ENCODE measurements at regions not wholly inside any gene's neighbourhood (a gene's known extent, or its start where the extent isn't known, plus 50 kb on each side); places are given as distances from the start of the nearest gene placed in this dataset.

GRCh38 chr6:80467408-80467807 lies 360.9 kb downstream of the BCKDHB start:
- Histone ChIP-seq H3K27ac (ENCODE audit: low read depth, low read length, poor library complexity, severe bottlenecking) (no peak overlapping the region), H3K36me3 (ENCODE audit: insufficient read depth, low read length, poor library complexity, severe bottlenecking) (no peaks in the 10 kb centered on the region), H3K9me3 (ENCODE audit: low read depth, low read length, poor library complexity, severe bottlenecking) (no peaks in the 10 kb centered on the region), H3K4me3 (ENCODE audit: low read depth, low read length, poor library complexity, severe bottlenecking) (no peak overlapping the region), H3K4me1 (ENCODE audit: insufficient read depth, low read length, poor library complexity, severe bottlenecking) (no peaks in the 10 kb centered on the region), H3K27me3 (replicated peaks; ENCODE audit: insufficient read depth, low read depth, low read length, poor library complexity) (no peaks in the 10 kb centered on the region)
- BruUV-seq (replicated peaks) = no TSS peak
- POLR2A ChIA-PET (ENCODE audit: low non-redundant PET) = no interaction called here
- no peak for DNase-seq (ENCODE audit: low spot score)
- intact Hi-C loops (cut with micrococcal nuclease; ENCODE audit: unreplicated experiment) = no loop called here
- CTCF ChIA-PET = no interaction called here
- TF ChIP-seq EZH2 (IDR thresholded peaks at IDR 0.05; ENCODE audit: borderline replicate concordance, low read depth, low read length, poor library complexity, severe bottlenecking) = no peak

- Histone ChIP-seq H3K9me3 (ENCODE audit: low read depth, low read length, poor library complexity, severe bottlenecking) (no peaks in the 10 kb centered on the region), H3K4me1 (ENCODE audit: insufficient read depth, low read length, poor library complexity, severe bottlenecking) (no peaks in the 10 kb centered on the region), H3K27me3 (replicated peaks; ENCODE audit: insufficient read depth, low read depth, low read length, poor library complexity) (no peaks in the 10 kb centered on the region), H3K36me3 (ENCODE audit: insufficient read depth, low read length, poor library complexity, severe bottlenecking) (no peaks in the 10 kb centered on the region), H3K27ac (ENCODE audit: low read depth, low read length, poor library complexity, severe bottlenecking) (no peak overlapping the region), H3K4me3 (ENCODE audit: low read depth, low read length, poor library complexity, severe bottlenecking) (no peak overlapping the region)
- CTCF ChIA-PET = no interaction called here
- TF ChIP-seq EZH2 (IDR thresholded peaks at IDR 0.05; ENCODE audit: borderline replicate concordance, low read depth, low read length, poor library complexity, severe bottlenecking) = no peak
- POLR2A ChIA-PET (ENCODE audit: low non-redundant PET) = no interaction called here
- no TSS peak for BruUV-seq (replicated peaks)
- intact Hi-C loops (cut with micrococcal nuclease; ENCODE audit: unreplicated experiment) = no loop called here
- DNase-seq (ENCODE audit: low spot score) = no peak
Observed at GRCh38 chr6:80466981-80467380, 360.5 kb downstream of the BCKDHB start.

DNA sequence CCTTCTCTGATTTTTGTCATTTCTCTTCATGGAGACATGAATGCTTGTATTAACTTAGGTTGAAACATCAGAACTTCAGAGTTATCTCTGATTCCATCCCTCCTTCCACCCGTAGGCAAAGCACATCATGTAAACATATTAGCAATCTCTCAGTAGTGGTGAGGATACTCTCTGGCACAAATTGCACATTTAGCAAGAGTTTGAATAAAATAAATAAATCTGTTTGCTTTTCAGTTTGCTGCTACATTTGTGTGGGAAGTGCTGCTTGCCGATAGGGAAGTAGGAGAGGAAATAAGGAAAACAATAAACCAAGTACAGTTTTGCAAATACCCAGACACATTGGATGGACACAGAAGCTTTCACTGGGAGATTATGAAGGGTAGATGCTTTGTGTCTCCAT lies 359.0 kb downstream of the BCKDHB start:
- no peak overlapping the region for H3K27ac ChIP-seq (ENCODE audit: low read depth, low read length, poor library complexity, severe bottlenecking)
- ChIA-PET CTCF (no interaction called here), POLR2A (ENCODE audit: low non-redundant PET) (no interaction called here)
- H3K9me3 ChIP-seq (ENCODE audit: low read depth, low read length, poor library complexity, severe bottlenecking) = no peaks in the 10 kb centered on the region
- no peak overlapping the region for H3K4me3 ChIP-seq (ENCODE audit: low read depth, low read length, poor library complexity, severe bottlenecking)
- intact Hi-C loops (cut with micrococcal nuclease; ENCODE audit: unreplicated experiment) = no loop called here
- TF ChIP-seq, protein P1, sequence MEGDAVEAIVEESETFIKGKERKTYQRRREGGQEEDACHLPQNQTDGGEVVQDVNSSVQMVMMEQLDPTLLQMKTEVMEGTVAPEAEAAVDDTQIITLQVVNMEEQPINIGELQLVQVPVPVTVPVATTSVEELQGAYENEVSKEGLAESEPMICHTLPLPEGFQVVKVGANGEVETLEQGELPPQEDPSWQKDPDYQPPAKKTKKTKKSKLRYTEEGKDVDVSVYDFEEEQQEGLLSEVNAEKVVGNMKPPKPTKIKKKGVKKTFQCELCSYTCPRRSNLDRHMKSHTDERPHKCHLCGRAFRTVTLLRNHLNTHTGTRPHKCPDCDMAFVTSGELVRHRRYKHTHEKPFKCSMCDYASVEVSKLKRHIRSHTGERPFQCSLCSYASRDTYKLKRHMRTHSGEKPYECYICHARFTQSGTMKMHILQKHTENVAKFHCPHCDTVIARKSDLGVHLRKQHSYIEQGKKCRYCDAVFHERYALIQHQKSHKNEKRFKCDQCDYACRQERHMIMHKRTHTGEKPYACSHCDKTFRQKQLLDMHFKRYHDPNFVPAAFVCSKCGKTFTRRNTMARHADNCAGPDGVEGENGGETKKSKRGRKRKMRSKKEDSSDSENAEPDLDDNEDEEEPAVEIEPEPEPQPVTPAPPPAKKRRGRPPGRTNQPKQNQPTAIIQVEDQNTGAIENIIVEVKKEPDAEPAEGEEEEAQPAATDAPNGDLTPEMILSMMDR (conservative IDR thresholded peaks at IDR 0.05; ENCODE audit: low read depth, low read length) = no peak
- no peak for TF ChIP-seq EZH2 (IDR thresholded peaks at IDR 0.05; ENCODE audit: borderline replicate concordance, low read depth, low read length, poor library complexity, severe bottlenecking)
- H3K27me3 ChIP-seq (replicated peaks; ENCODE audit: insufficient read depth, low read depth, low read length, poor library complexity) = no peaks in the 10 kb centered on the region
- H3K36me3 ChIP-seq (ENCODE audit: insufficient read depth, low read length, poor library complexity, severe bottlenecking) = no peaks in the 10 kb centered on the region
- DNase-seq (ENCODE audit: low spot score) = no peak
- BruUV-seq (replicated peaks) = no TSS peak
- no peaks in the 10 kb centered on the region for H3K4me1 ChIP-seq (ENCODE audit: insufficient read depth, low read length, poor library complexity, severe bottlenecking)

GRCh38 chr6:80464901-80465300 lies 358.4 kb downstream of the BCKDHB start:
- Histone ChIP-seq H3K4me1 (ENCODE audit: insufficient read depth, low read length, poor library complexity, severe bottlenecking) (no peaks in the 10 kb centered on the region), H3K27me3 (replicated peaks; ENCODE audit: insufficient read depth, low read depth, low read length, poor library complexity) (no peaks in the 10 kb centered on the region), H3K27ac (ENCODE audit: low read depth, low read length, poor library complexity, severe bottlenecking) (no peak overlapping the region), H3K36me3 (ENCODE audit: insufficient read depth, low read length, poor library complexity, severe bottlenecking) (no peaks in the 10 kb centered on the region), H3K9me3 (ENCODE audit: low read depth, low read length, poor library complexity, severe bottlenecking) (no peaks in the 10 kb centered on the region), H3K4me3 (ENCODE audit: low read depth, low read length, poor library complexity, severe bottlenecking) (no peak overlapping the region)
- TF ChIP-seq EZH2 (IDR thresholded peaks at IDR 0.05; ENCODE audit: borderline replicate concordance, low read depth, low read length, poor library complexity, severe bottlenecking) = no peak
- TF ChIP-seq, protein P1 (conservative IDR thresholded peaks at IDR 0.05; ENCODE audit: low read depth, low read length) = no peak
- no peak for DNase-seq (ENCODE audit: low spot score)
- ChIA-PET CTCF (no interaction called here), POLR2A (ENCODE audit: low non-redundant PET) (no interaction called here)
- intact Hi-C loops (cut with micrococcal nuclease; ENCODE audit: unreplicated experiment) = no loop called here
- BruUV-seq (replicated peaks) = no TSS peak
